C4-2B (cell line): ENCODE measurements at regions not wholly inside any gene's neighbourhood (a gene's known extent, or its start where the extent isn't known, plus 50 kb on each side); places are given as distances from the start of the nearest gene placed in this dataset.

ENCODE experiments used
- CTCF ChIP-seq: fragments of 450-650 bp; conservative IDR thresholded peaks from 2 replicates; pipeline ENCODE4 v1.5.1; 2017; ENCODE audit warnings: mild to moderate bottlenecking
- ZFX ChIP-seq: fragments of 450-650 bp; IDR thresholded peaks from 2 replicates; pipeline ENCODE4 v1.6.1; 2017

- TF ChIP-seq CTCF (no peak), ZFX (no peak)
Observed at GRCh38 chr1:188117436-188117835, 1288.7 kb downstream of the PLA2G4A start.
